Adrenal gland (tissue), 9 donors: ENCODE measurements at regions not wholly inside any gene's neighbourhood (a gene's known extent, or its start where the extent isn't known, plus 50 kb on each side); places are given as distances from the start of the nearest gene placed in this dataset.

ENCODE experiments used
- DNase-seq, 7 donors: peaks; one replicate each; pipeline ENCODE4 v3.0.0-alpha.2; 2019 to 2020
- H3K27ac ChIP-seq, 5 donors: fragments of 200-600 bp; sonication (generic) in 4 of 5; 1 replicate in 3 of 5; 2 replicates in 2 of 5; pipeline versions ENCODE4 v1.5.1 to v1.8.0; 2016 to 2020; ENCODE audit warnings: mild to moderate bottlenecking in 1 of 5
- H3K27me3 ChIP-seq: fragments of 200-600 bp; 2 replicates; pipeline ENCODE4 v1.8.0; 2021
- H3K36me3 ChIP-seq, 2 donors: fragments of 200-600 bp; replicated peaks in 1 of 2; 1 replicate in 1 of 2; 2 replicates in 1 of 2; pipeline versions ENCODE4 v1.5.1 to v1.8.0; 2018 to 2022
- H3K4me1 ChIP-seq, 2 donors: fragments of 200-600 bp; replicated peaks in 1 of 2; 1 replicate in 1 of 2; 2 replicates in 1 of 2; pipeline versions ENCODE4 v1.5.1 to v1.8.0; 2018 to 2021
- H3K4me3 ChIP-seq, 4 donors: fragments of 200-600 bp; sonication (generic) in 3 of 4; one replicate each; pipeline ENCODE4 v1.5.1; 2016 to 2018
- H3K9me3 ChIP-seq, 3 donors: fragments of 200-600 bp; sonication (generic) in 1 of 3; replicated peaks in 1 of 3; 1 replicate in 2 of 3; 2 replicates in 1 of 3; pipeline versions ENCODE4 v1.5.1 to v1.8.0; 2016 to 2021
- POLR2A ChIP-seq, 2 donors: fragments of 450-650 bp; IDR thresholded peaks; one replicate each; pipeline ENCODE4 v1.6.1; 2017; ENCODE audit warnings: antibody characterized with exemption in 2 of 2, mild to moderate bottlenecking in 2 of 2, moderate library complexity in 1 of 2
- WGBS, 4 donors: extraction: QIAGEN DNeasy Blood & Tissue Kit in 2 of 4; methylation state at CpG; one replicate each; pipeline versions ENCODE4 v1.1.5 to v1.1.7; 2013 to 2017; 5-methylcytosine and 5-hydroxymethylcytosine counted together
- intact Hi-C, 2 donors: fragments of 100-400 bp; cut with DNase I; formaldehyde crosslinking; loops; one replicate each; pipeline versions ENCODE4 v1.14.1 to v1.15.0; 2022 to 2023
- TF ChIP-seq, protein P1 (sequence below), 6 experiments: fragments of 450-650 bp in 4 of 6; fragments of 200-600 bp in 2 of 6; sonication (generic) in 1 of 6; IDR thresholded peaks; 1 replicate in 5 of 6; 2 replicates in 1 of 6; pipeline versions ENCODE4 v1.5.1 to v1.8.0; 2016 to 2021; ENCODE audit warnings: antibody characterized with exemption in 6 of 6, mild to moderate bottlenecking in 2 of 6, moderate library complexity in 1 of 6
- donor health status: healthy with polysubstance abuse.
- donor health status: Bipolar disorder and iron deficiency.
- donor health status: DM: yes; HTN: yes; CAD: no.
- donor health status: DM: no; HTN: no; CAD: no.
- donor health status: DM: no; HTN: no; CAD: no.

DNA sequence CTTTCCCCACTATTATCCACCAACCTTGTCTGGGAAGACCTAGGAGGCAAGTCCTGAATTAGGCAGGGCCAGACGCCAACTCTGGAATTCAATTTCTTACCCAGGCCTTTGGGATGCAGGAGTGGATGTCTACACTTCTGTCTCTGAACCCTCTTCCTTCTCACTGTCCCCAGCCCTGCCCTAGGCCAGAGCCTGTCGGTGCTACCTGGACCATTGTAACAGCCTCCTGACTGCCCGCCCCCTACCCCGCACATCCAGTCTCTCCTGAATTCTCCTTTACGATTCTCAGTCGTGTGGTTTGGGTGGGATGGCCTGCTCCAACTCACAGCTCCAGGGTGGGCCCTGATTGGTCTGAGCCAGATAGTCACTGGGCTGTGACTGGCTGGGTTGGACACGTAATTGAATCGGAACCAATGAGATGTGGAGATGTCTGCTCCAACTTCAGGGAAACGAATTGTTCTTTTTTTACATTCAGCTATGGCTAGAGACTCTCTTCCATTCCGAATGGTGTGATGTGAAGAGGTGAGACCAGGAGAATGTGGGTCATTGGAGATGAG lies 304.6 kb downstream of the PTPRU start:
- H3K27ac ChIP-seq, result no peak overlapping the region
- H3K4me3 ChIP-seq, result no peak overlapping the region
- H3K36me3 ChIP-seq, result no peaks in the 10 kb centered on the region
- H3K4me1 ChIP-seq, result no peaks in the 10 kb centered on the region
- H3K27me3 ChIP-seq, result no peaks in the 10 kb centered on the region
- intact Hi-C loops, result no loop called here
- 81 to 91% (median 90%) methylated on average over 10 of the region's 10 CpGs for WGBS, 4 donors
- TF ChIP-seq, protein P1, sequence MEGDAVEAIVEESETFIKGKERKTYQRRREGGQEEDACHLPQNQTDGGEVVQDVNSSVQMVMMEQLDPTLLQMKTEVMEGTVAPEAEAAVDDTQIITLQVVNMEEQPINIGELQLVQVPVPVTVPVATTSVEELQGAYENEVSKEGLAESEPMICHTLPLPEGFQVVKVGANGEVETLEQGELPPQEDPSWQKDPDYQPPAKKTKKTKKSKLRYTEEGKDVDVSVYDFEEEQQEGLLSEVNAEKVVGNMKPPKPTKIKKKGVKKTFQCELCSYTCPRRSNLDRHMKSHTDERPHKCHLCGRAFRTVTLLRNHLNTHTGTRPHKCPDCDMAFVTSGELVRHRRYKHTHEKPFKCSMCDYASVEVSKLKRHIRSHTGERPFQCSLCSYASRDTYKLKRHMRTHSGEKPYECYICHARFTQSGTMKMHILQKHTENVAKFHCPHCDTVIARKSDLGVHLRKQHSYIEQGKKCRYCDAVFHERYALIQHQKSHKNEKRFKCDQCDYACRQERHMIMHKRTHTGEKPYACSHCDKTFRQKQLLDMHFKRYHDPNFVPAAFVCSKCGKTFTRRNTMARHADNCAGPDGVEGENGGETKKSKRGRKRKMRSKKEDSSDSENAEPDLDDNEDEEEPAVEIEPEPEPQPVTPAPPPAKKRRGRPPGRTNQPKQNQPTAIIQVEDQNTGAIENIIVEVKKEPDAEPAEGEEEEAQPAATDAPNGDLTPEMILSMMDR (IDR thresholded peaks at IDR 0.05), result no peak
- TF ChIP-seq POLR2A (IDR thresholded peaks at IDR 0.05), result no peak
- H3K9me3 ChIP-seq, result no peaks in the 10 kb centered on the region
- DNase-seq, result no peak

DNA sequence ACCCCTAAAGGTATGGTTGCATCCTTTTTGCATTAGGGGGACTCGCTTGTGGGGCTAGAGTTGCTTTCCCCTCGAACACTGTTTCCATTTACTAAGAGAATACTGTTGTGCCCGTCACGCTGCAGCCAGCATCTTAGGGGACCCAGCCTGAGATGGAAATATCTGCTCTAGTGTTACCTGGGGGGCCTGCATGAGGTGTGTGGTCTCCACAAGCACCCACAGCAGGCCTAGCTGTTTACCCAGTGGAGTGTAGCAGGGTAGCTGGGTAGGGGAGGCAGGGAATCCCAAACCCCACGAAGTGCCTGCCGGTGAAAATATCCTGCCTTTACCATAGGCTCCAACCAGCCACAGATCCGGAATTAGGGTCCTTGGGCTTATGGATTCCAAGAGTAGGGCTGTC lies 303.6 kb downstream of the PTPRU start:
- WGBS, 4 donors, result 79 to 90% (median 84%) methylated on average over 4 to 7 of the region's 7 CpGs
- H3K36me3 ChIP-seq, result no peaks in the 10 kb centered on the region
- H3K27me3 ChIP-seq, result no peaks in the 10 kb centered on the region
- no peak overlapping the region for H3K4me3 ChIP-seq
- H3K9me3 ChIP-seq, result no peaks in the 10 kb centered on the region
- intact Hi-C loops, result no loop called here
- H3K27ac ChIP-seq, result no peak overlapping the region
- H3K4me1 ChIP-seq, result no peaks in the 10 kb centered on the region
- no peak for DNase-seq
- TF ChIP-seq POLR2A (IDR thresholded peaks at IDR 0.05), result no peak

DNA sequence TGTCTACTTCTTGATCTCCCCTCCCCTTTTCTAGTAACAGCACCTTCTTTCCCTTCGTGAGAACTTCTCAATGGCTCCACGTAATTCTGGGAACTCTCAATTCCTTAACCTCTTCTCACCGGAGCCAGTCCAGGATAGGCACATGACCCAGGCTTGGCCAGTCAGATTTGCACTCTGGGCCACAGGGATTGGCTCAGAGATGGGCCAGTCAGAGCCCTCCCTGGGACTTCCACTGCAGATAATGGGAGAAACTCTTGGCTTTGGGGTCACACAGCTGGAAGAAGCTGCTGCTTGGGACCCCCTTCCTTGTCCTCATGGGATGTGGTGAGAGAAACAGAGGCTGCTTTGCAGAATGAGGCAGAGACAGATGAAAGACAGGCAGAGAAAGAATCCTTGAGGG lies 302.3 kb downstream of the PTPRU start:
- intact Hi-C loops, result no loop called here

DNA sequence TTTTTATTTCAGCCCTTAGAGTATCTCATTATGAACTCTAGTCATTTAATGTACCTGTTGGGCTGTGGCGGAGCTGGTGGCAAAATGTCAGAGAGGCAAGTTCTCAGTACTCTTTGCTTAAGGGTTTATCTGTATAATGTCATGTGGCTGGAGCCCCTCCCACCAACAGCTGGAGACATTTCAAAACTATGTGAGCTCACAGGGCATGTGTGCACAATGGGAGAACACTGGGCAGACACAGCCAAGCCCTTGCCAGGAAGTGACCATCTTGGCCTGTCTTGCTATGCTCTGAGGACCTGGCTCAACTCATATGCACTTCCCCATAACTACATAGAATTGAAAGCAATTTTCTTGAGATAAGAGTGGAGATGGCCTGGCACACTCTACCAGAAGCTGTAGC lies 296.4 kb downstream of the PTPRU start:
- Histone ChIP-seq H3K9me3 (no peaks in the 10 kb centered on the region), H3K27me3 (no peaks in the 10 kb centered on the region), H3K4me1 (no peaks in the 10 kb centered on the region), H3K27ac (no peak overlapping the region), H3K36me3 (no peaks in the 10 kb centered on the region), H3K4me3 (no peak overlapping the region)
- TF ChIP-seq, protein P1 (IDR thresholded peaks at IDR 0.05), result no peak
- TF ChIP-seq POLR2A (IDR thresholded peaks at IDR 0.05), result no peak
- 83 to 100% (median 86%) methylated on average over 1 of the region's 1 CpG for WGBS, 4 donors
- intact Hi-C loops, result no loop called here
- DNase-seq, result peak in 1 of 7 donors; percentile 18

More for the DNA sequence above, 302.3 kb downstream of the PTPRU start:
- Histone ChIP-seq H3K4me3 (no peak overlapping the region), H3K27me3 (no peaks in the 10 kb centered on the region), H3K4me1 (no peaks in the 10 kb centered on the region), H3K36me3 (no peaks in the 10 kb centered on the region), H3K9me3 (no peaks in the 10 kb centered on the region), H3K27ac (no peak overlapping the region)
- TF ChIP-seq, protein P1 (IDR thresholded peaks at IDR 0.05), result no peak
- no peak for TF ChIP-seq POLR2A (IDR thresholded peaks at IDR 0.05)
- WGBS, 4 donors, result 44 to 57% (median 54%) methylated on average over 3 of the region's 3 CpGs
- DNase-seq, result no peak

DNA sequence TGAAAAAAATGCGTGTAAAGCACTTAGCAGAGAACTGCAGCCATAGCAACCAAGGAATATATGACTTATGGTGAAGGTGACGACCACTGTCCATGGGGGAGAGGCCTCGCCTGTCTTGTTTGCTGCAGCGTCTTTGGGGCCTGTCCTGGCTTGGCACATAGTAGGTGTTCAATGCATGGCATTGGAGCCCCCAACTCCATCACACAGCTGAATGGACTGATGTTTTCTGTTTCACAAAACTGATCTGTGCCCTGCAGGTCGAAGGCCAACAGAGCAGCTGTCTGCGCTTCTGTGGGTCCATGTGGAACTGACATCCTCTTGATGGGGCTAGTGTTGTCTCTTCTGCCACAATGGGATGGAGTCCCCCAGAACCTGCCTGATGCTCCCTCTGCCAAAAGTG lies 296.0 kb downstream of the PTPRU start:
- 52 to 80% (median 78%) methylated on average over 5 to 6 of the region's 6 CpGs for WGBS, 4 donors
- TF ChIP-seq POLR2A (IDR thresholded peaks at IDR 0.05), result no peak
- TF ChIP-seq, protein P1 (IDR thresholded peaks at IDR 0.05), result no peak
- no peaks in the 10 kb centered on the region for H3K27me3 ChIP-seq
- H3K9me3 ChIP-seq, result no peaks in the 10 kb centered on the region
- peak in 2 of 7 donors; percentile 6 to 24 for DNase-seq
- H3K36me3 ChIP-seq, result no peaks in the 10 kb centered on the region
- no peak overlapping the region for H3K27ac ChIP-seq
- intact Hi-C loops, result no loop called here
- no peak overlapping the region for H3K4me3 ChIP-seq
- no peaks in the 10 kb centered on the region for H3K4me1 ChIP-seq
